ENCODE measurements at regions not wholly inside any gene's neighbourhood (a gene's known extent, or its start where the extent isn't known, plus 50 kb on each side); places are given as distances from the start of the nearest gene placed in this dataset.

- TF ChIP-seq, protein P1, sequence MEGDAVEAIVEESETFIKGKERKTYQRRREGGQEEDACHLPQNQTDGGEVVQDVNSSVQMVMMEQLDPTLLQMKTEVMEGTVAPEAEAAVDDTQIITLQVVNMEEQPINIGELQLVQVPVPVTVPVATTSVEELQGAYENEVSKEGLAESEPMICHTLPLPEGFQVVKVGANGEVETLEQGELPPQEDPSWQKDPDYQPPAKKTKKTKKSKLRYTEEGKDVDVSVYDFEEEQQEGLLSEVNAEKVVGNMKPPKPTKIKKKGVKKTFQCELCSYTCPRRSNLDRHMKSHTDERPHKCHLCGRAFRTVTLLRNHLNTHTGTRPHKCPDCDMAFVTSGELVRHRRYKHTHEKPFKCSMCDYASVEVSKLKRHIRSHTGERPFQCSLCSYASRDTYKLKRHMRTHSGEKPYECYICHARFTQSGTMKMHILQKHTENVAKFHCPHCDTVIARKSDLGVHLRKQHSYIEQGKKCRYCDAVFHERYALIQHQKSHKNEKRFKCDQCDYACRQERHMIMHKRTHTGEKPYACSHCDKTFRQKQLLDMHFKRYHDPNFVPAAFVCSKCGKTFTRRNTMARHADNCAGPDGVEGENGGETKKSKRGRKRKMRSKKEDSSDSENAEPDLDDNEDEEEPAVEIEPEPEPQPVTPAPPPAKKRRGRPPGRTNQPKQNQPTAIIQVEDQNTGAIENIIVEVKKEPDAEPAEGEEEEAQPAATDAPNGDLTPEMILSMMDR (IDR thresholded peaks at IDR 0.05) = no peak
- no peak for TF ChIP-seq POLR2A (IDR thresholded peaks at IDR 0.05; ENCODE audit: low read depth)
- no peak for TF ChIP-seq POLR2AphosphoS5 (IDR thresholded peaks at IDR 0.05)
These were observed 435.9 kb downstream of the DCDC2C start for GRCh38 chr2:4139316-4139715.
